GM12873 (cell line): ENCODE measurements at regions not wholly inside any gene's neighbourhood (a gene's known extent, or its start where the extent isn't known, plus 50 kb on each side); places are given as distances from the start of the nearest gene placed in this dataset.

ENCODE experiments used
- CTCF ChIP-seq: IDR thresholded peaks from 2 replicates; pipeline ENCODE4 v1.5.1; 2012; ENCODE audit warnings: low read depth, mild to moderate bottlenecking, moderate library complexity, low read length, control low read depth; ENCODE audit not compliant: insufficient read depth; ENCODE audit errors: missing control alignments

- no peak for TF ChIP-seq CTCF
Observed at GRCh38 chr21:19350286-19350685, 946.7 kb upstream of the TMPRSS15 start.

- no peak for TF ChIP-seq CTCF
Observed at GRCh38 chr21:19353256-19353655, 949.7 kb upstream of the TMPRSS15 start.

GRCh38 chr21:19368944-19369343 lies 965.4 kb upstream of the TMPRSS15 start:
- no peak for TF ChIP-seq CTCF

- no peak for TF ChIP-seq CTCF
Observed at GRCh38 chr21:19392390-19392789, 988.8 kb upstream of the TMPRSS15 start.

- no peak for TF ChIP-seq CTCF
Observed at GRCh38 chr21:19400223-19400770, 996.7 kb upstream of the TMPRSS15 start.

- no peak for TF ChIP-seq CTCF
Observed at GRCh38 chr21:19402870-19403269, 999.3 kb upstream of the TMPRSS15 start.

- no peak for TF ChIP-seq CTCF
Observed at GRCh38 chr21:19405326-19405725, 1001.7 kb upstream of the TMPRSS15 start.
